HG02938 (cell line): ENCODE measurements at regions not wholly inside any gene's neighbourhood (a gene's known extent, or its start where the extent isn't known, plus 50 kb on each side); places are given as distances from the start of the nearest gene placed in this dataset.

ENCODE experiments used
- ATAC-seq: cut with Tn5 transposase; IDR thresholded peaks from one replicate; pipeline ENCODE4 v1.9.1; 2021; ENCODE audit warnings: mild to moderate bottlenecking, moderate library complexity; ENCODE audit not compliant: unreplicated experiment

- no peak for ATAC-seq
Measured at GRCh38 chr13:74452176-74452575, 318.0 kb upstream of the KLF12 start.

GRCh38 chr13:74450964-74451363 is 316.8 kb upstream of the KLF12 start:
- ATAC-seq: no peak

GRCh38 chr13:74450525-74450845 is 316.3 kb upstream of the KLF12 start:
- ATAC-seq: no peak

DNA sequence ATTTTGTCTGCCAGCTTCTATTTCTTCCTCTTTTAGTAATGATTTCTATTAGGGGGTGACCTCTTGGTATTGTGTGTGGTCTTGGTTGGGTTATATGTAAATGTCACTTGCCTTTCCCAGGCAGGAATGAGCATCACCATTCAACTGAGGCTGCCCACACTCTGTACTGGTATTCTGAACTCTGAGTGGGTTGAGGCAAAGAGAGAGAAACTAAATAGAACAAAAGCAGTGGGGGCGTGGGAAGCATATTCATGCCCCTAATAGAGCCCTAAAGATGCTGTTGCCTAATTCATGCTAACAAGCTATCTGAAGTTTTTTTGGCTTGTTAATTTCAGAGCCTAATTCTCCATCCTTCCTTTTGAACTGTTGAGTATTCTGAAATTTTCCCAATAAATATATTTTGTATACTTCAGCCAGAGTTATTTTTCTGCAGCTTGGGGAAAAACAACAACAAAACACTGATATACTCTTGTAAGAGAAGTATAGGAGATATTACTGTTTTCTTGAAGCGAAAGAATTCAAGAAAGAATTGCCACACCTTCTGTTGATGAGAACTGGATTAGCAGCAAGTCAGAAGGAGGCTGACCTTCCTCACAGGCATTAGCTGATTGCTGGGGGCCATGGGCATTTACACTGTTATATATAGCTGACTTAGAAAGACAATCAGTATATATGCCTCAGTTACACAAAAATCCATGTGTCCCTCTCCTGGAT is 315.8 kb upstream of the KLF12 start:
- no peak for ATAC-seq

GRCh38 chr13:74444864-74445479 is 310.8 kb upstream of the KLF12 start:
- ATAC-seq: no peak

DNA sequence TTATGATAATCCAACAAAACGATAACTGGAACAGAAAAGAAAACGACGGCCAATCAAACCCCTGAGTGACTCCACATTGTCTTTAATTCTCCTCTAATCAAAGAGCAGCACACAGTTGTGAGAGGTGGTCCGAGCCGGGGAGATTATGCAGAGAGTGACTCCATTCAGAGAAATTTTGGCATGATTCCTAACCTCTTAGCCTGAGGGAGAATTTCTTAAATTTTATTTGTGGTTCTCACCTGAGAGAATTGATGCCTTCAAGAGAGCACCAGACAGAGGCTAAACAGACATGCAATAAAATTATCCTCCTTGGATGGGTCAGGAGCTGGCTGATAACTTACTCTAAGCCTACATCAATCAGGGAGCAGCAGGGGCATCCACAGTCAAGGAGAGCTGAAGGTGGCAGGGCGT is 310.0 kb upstream of the KLF12 start:
- ATAC-seq: no peak

- ATAC-seq: no peak
Measured at GRCh38 chr13:74443631-74444030, 309.4 kb upstream of the KLF12 start.

DNA sequence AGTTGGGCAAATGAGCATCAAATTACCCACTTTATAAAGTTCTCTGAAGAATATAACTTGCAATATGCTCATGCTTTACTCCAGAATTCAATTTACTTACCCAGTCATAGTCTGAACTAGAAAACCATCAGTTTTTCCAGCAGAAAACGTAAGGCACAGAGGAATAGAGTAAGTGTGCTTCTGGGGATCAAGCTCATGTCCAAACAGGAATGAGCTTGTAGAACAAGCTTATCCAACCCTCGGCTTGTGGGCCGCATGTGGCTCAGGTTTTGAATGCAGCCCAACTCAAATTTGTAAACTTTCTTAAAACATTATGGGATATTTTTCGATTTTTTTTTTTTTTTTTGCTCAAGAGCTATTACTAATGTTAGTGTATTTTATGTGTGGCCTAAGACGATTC is 308.5 kb upstream of the KLF12 start:
- ATAC-seq: no peak

DNA sequence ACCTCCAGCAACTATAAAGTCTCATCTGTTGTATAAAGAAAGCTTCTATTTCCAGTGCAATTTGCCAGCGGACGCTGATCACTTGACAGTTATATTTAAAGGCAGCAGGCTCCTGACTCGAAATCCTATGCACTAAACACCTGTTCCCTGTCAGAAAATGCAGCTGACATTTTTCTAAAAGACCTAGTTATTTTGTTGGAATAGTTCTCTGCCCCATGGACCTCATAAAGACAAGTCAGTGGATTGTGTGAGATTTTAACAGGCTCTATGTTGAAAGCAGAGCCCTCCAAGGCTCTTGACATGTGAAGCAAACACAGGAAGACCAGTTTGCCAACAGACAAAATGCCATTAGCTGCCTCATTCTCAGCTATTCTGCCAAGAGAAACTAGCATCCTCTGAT is 304.7 kb upstream of the KLF12 start:
- no peak for ATAC-seq

DNA sequence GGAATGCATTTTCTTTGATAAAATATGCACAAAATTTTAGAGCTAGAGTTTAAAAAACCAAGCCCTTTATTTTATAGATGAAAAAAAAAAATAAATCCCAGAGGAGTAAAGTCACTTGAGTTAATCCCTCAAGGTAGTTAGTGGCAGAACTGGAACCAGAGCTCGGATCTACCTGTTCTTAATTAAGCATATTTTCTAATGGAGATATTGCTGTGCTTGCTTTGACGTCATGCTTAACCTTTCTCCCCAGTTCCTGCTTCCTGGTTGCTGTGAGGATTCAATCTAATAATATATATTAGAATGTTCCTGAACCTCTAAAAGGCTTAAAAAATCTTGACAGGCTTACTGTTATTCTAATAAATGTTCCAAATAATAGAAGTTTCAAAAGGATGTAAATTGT is 300.6 kb upstream of the KLF12 start:
- no peak for ATAC-seq

GRCh38 chr13:74424455-74424854 is 290.3 kb upstream of the KLF12 start:
- no peak for ATAC-seq

GRCh38 chr13:74423434-74423833 is 289.2 kb upstream of the KLF12 start:
- ATAC-seq: no peak

GRCh38 chr13:74414458-74414857 is 280.3 kb upstream of the KLF12 start:
- ATAC-seq: no peak

GRCh38 chr13:74413482-74413881 is 279.3 kb upstream of the KLF12 start:
- ATAC-seq: no peak

DNA sequence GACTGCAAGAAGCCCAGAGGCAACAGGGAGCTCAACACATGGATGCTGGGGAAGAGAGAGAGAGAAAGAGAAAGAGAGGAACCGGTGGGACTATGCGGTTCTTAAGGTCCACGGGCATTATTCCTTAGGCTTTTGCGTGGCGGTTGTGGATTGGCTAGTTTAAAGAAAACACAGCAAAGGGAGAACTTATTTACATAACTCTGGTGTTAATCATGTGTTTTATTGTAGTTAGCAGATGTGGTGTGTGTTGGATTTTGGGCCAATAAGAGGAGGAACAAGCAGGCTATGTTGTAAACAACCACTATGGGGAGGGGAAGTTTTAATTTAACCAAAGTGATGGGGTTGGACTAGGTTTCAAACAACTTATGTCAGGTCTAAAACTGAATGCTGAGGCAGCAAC is 275.3 kb upstream of the KLF12 start:
- ATAC-seq: no peak

DNA sequence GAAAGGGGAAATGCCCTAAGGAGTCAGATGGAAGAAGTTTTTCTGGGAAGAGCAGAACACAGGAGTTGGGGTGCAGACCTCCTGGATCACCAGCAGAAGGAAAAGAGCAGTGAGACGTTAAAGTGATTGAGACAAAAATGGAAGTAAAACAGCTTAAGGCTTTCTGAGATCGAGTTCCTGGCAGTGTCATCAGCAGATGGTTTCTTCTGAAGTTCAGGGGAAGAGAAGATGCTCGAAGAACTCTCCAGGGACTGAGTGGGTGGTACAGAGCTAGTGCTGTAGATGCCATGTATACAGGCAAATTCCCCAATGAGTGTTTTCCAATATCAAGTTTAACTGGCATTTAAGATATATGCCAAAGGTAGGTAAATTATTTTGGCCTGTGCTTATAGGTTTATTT is 272.2 kb upstream of the KLF12 start:
- ATAC-seq: no peak

DNA sequence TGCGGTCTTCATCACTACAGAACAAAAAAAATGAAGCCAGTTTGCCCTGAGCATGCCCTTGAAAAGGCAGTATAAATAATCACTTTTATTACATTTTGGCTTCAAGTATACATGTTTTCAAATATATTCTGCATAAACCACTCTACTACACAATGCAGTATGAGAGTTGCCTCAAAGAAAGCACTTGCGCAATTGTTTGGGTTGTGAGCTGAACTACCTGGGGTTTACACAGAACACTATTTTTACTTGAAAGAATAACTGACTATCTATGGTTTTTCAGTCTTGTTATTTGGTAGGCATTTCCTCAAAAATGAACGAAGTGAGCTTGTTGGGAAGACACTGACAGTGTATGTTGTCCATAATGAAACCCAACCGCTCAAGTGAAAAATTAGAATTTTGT is 264.4 kb upstream of the KLF12 start:
- no peak for ATAC-seq

DNA sequence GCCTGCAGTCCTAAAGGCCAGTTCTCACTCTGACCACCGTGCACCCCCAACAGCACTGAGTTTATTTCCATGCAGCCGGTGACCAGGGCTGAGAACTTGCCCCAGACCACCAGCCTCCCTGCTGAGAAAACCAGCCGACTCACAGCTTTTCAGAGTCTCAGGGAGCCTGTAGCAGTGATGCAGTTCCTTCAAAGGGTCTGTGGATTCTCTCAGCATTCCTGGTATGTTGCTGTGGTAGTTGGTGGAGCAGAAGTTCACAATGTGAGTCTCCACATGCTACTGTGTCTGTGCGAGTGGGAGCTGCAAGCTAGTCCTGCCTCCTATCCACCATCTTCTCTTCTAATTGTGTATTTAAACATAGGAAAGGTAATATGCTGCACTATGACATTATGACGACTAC is 254.9 kb upstream of the KLF12 start:
- ATAC-seq: no peak

GRCh38 chr13:74388626-74389025 is 254.4 kb upstream of the KLF12 start:
- ATAC-seq: no peak

GRCh38 chr13:74372511-74372910 is 238.3 kb upstream of the KLF12 start:
- no peak for ATAC-seq

DNA sequence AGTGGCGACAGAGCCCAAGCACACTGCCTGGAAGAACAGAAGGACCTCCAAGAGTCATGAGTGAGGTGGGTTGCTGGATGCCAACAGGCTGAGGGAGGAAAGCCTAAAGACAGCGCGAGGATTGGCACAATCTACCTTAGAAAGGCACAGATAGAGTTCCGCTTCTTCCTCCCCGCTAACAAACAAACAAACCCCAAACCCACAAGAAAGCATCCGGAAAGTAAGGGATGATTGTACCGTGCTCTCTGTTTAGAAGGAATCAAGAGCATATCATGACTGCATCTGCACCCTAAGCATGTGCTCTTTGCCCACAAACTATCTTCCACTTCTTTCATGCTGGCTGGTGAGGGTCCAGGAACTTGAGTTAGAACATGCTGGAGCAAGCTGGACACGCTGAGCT is 233.0 kb upstream of the KLF12 start:
- ATAC-seq: no peak

GRCh38 chr13:74361274-74361673 is 227.1 kb upstream of the KLF12 start:
- no peak for ATAC-seq

DNA sequence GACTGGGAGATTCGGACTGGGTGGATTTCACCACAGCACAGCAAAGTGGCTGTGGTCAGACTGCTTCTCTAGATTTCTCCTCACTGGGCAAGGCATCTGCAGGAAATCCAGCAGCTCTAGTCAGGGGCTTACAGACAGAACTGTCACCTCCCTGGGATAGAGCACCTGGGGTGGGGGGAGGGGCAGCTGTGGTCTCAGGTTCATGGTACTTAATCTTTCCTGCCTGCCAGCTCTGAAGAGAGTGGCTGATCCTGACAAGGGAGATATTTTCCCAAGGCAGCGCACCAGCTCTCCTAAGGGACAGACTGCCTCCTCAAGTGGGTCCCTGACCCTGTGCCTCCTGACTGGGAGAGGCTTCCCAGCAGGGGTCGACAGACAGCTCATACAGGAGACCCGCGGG is 212.8 kb upstream of the KLF12 start:
- no peak for ATAC-seq
